Esophagus squamous epithelium (tissue), 5 donors: ENCODE measurements at regions not wholly inside any gene's neighbourhood (a gene's known extent, or its start where the extent isn't known, plus 50 kb on each side); places are given as distances from the start of the nearest gene placed in this dataset.

Experiments
- DNase-seq: peaks from one replicate; lab custom pipeline; 2025; lab: John Stamatoyannopoulos, UW
- H3K27ac ChIP-seq, 4 donors: fragments of 200-600 bp; sonication (generic); one replicate each; pipeline ENCODE4 v1.5.1; 2016 to 2019; ENCODE audit warnings: mild to moderate bottlenecking in 1 of 4
- H3K27me3 ChIP-seq, 4 donors: fragments of 200-600 bp; sonication (generic); 1 replicate in 3 of 4; 2 replicates in 1 of 4; pipeline versions ENCODE4 v1.5.1 to v1.6.0; 2017 to 2021; ENCODE audit warnings: antibody characterized with exemption in 1 of 4
- H3K36me3 ChIP-seq, 3 donors: fragments of 200-600 bp; sonication (generic); one replicate each; pipeline ENCODE4 v1.5.1; 2016 to 2019
- H3K4me1 ChIP-seq, 3 donors: fragments of 200-600 bp; sonication (generic); one replicate each; pipeline ENCODE4 v1.5.1; 2017 to 2019
- H3K4me3 ChIP-seq, 4 donors: fragments of 200-600 bp; sonication (generic); 1 replicate in 3 of 4; 2 replicates in 1 of 4; pipeline ENCODE4 v1.5.1; 2016 to 2019; ENCODE audit warnings: mild to moderate bottlenecking in 2 of 4, moderate library complexity in 1 of 4
- H3K9me3 ChIP-seq, 3 donors: fragments of 200-600 bp; sonication (generic); one replicate each; pipeline ENCODE4 v1.5.1; 2016 to 2019
- CTCF ChIP-seq, 6 experiments: fragments of 450-650 bp in 4 of 6; fragments of 200-600 bp in 2 of 6; sonication (generic) in 2 of 6; IDR thresholded peaks; one replicate each; pipeline ENCODE4 v1.5.1; 2016 to 2019; ENCODE audit warnings: antibody characterized with exemption in 6 of 6, mild to moderate bottlenecking in 4 of 6, moderate library complexity in 4 of 6
- POLR2A ChIP-seq, 4 donors: fragments of 450-650 bp; IDR thresholded peaks; one replicate each; pipeline ENCODE4 v1.6.1; 2017; ENCODE audit warnings: antibody characterized with exemption in 4 of 4, mild to moderate bottlenecking in 4 of 4, moderate library complexity in 3 of 4
- WGBS, 2 donors: methylation state at CpG; one replicate each; pipeline ENCODE4 v1.1.5; 2018; 5-methylcytosine and 5-hydroxymethylcytosine counted together
- intact Hi-C: fragments of 100-400 bp; cut with DNase I; formaldehyde crosslinking; loops from one replicate; pipeline ENCODE4 v1.15.0; 2022
- donor health status: DM: yes; HTN: yes; CAD: no.

GRCh38 chr16:17759451-17760390 lies 289.0 kb upstream of the XYLT1 start:
- H3K9me3 ChIP-seq: no peaks in the 10 kb centered on the region
- no peak overlapping the region for H3K4me3 ChIP-seq
- peaks cover 0 to 11% (median 0%) of the 10 kb centered on the region in 4 donors for H3K27me3 ChIP-seq
- TF ChIP-seq POLR2A (IDR thresholded peaks at IDR 0.05) (no peak), CTCF (IDR thresholded peaks at IDR 0.05) (no peak)
- H3K27ac ChIP-seq: no peak overlapping the region
- no peak for DNase-seq
- intact Hi-C loops: no loop called here
- no peaks in the 10 kb centered on the region for H3K36me3 ChIP-seq
- H3K4me1 ChIP-seq: no peaks in the 10 kb centered on the region
- 72 to 77% methylated on average over 9 of the region's 9 CpGs for WGBS, 2 donors

GRCh38 chr16:17757808-17758207 lies 287.0 kb upstream of the XYLT1 start:
- H3K36me3 ChIP-seq: no peaks in the 10 kb centered on the region
- no peaks in the 10 kb centered on the region for H3K9me3 ChIP-seq
- TF ChIP-seq CTCF (IDR thresholded peaks at IDR 0.05): no peak
- TF ChIP-seq POLR2A (IDR thresholded peaks at IDR 0.05): no peak

GRCh38 chr16:17755158-17755557 lies 284.4 kb upstream of the XYLT1 start:
- intact Hi-C loops: no loop called here
- TF ChIP-seq POLR2A (IDR thresholded peaks at IDR 0.05) (no peak), CTCF (IDR thresholded peaks at IDR 0.05) (no peak)
- H3K27ac ChIP-seq: no peak overlapping the region
- no peak for DNase-seq
- no peak overlapping the region for H3K4me3 ChIP-seq
- peaks cover 0 to 11% (median 0%) of the 10 kb centered on the region in 4 donors for H3K27me3 ChIP-seq
- WGBS, 2 donors: 63 to 71% methylated on average over 1 of the region's 1 CpG
- H3K36me3 ChIP-seq: no peaks in the 10 kb centered on the region
- H3K9me3 ChIP-seq: no peaks in the 10 kb centered on the region
- no peaks in the 10 kb centered on the region for H3K4me1 ChIP-seq

More at GRCh38 chr16:17757808-17758207, 287.0 kb upstream of the XYLT1 start:
- Histone ChIP-seq H3K4me3 (no peak overlapping the region), H3K4me1 (no peaks in the 10 kb centered on the region), H3K27ac (no peak overlapping the region), H3K27me3 (peaks cover 0 to 11% (median 0%) of the 10 kb centered on the region in 4 donors)
- intact Hi-C loops: no loop called here
- 40 to 41% methylated on average over 1 to 4 of the region's 4 CpGs for WGBS, 2 donors
- DNase-seq: no peak

GRCh38 chr16:17753434-17753833 lies 282.7 kb upstream of the XYLT1 start:
- Histone ChIP-seq H3K27me3 (peaks cover 0 to 9% (median 0%) of the 10 kb centered on the region in 4 donors), H3K9me3 (no peaks in the 10 kb centered on the region), H3K4me1 (no peaks in the 10 kb centered on the region), H3K36me3 (no peaks in the 10 kb centered on the region), H3K4me3 (no peak overlapping the region), H3K27ac (no peak overlapping the region)
- intact Hi-C loops: no loop called here
- 63 to 82% methylated on average over 6 of the region's 6 CpGs for WGBS, 2 donors
- TF ChIP-seq POLR2A (IDR thresholded peaks at IDR 0.05): no peak
- DNase-seq: no peak

- H3K4me1 ChIP-seq: peaks cover 0 to 4% (median 0%) of the 10 kb centered on the region in 3 donors
- H3K27me3 ChIP-seq: peaks cover 0 to 10% (median 0%) of the 10 kb centered on the region in 4 donors
- 88 to 92% methylated on average over 1 of the region's 1 CpG for WGBS, 2 donors
- TF ChIP-seq POLR2A (IDR thresholded peaks at IDR 0.05): no peak
- TF ChIP-seq CTCF (IDR thresholded peaks at IDR 0.05): no peak
- DNase-seq: no peak
- H3K27ac ChIP-seq: no peak overlapping the region
- no peaks in the 10 kb centered on the region for H3K9me3 ChIP-seq
- intact Hi-C loops: no loop called here
- H3K36me3 ChIP-seq: no peaks in the 10 kb centered on the region
- H3K4me3 ChIP-seq: no peak overlapping the region
Measured at GRCh38 chr16:17749706-17750105, 278.9 kb upstream of the XYLT1 start.
